Keratinocyte (primary cell): ENCODE measurements at regions not wholly inside any gene's neighbourhood (a gene's known extent, or its start where the extent isn't known, plus 50 kb on each side); places are given as distances from the start of the nearest gene placed in this dataset.

Source experiments
- DNase-seq: peaks from one replicate; pipeline ENCODE4 v3.0.0-alpha.2; 2011; ENCODE audit warnings: low read depth, missing footprints, low spot score
- FAIRE-seq: peaks from 2 replicates; lab custom pipeline; 2011; peaks lifted over from hg19 to GRCh38; lab: Jason Lieb, UNC
- H2AFZ ChIP-seq: 2 replicates; pipeline ENCODE4 v1.6.0; 2012; ENCODE audit warnings: low read length, control low read depth, inconsistent platforms; ENCODE audit not compliant: control insufficient read depth
- H3K27ac ChIP-seq: 2 replicates; pipeline ENCODE4 v1.5.1; 2011; ENCODE audit warnings: low read length; ENCODE audit not compliant: control insufficient read depth, insufficient read depth
- H3K27me3 ChIP-seq: 3 replicates; pipeline ENCODE4 v1.6.0; 2011; ENCODE audit warnings: low read length; ENCODE audit not compliant: control insufficient read depth, insufficient read depth; ENCODE audit errors: extremely low read depth
- H3K36me3 ChIP-seq, 2 experiments: 2 replicates in 1 of 2; 3 replicates in 1 of 2; pipeline ENCODE4 v1.5.1; 2011; ENCODE audit warnings: low read length in 2 of 2, mild to moderate bottlenecking in 1 of 2; ENCODE audit not compliant: control insufficient read depth in 2 of 2, insufficient read depth in 2 of 2; ENCODE audit errors: extremely low read depth in 1 of 2
- H3K4me1 ChIP-seq: 3 replicates; pipeline ENCODE4 v1.5.1; 2011; ENCODE audit warnings: low read length; ENCODE audit not compliant: control insufficient read depth, insufficient read depth; ENCODE audit errors: extremely low read depth
- H3K4me2 ChIP-seq: 3 replicates; pipeline ENCODE4 v1.6.0; 2011; ENCODE audit warnings: low read depth, low read length; ENCODE audit not compliant: control insufficient read depth, insufficient read depth; ENCODE audit errors: extremely low read depth
- H3K4me3 ChIP-seq, 3 experiments: fragments of 200-600 bp in 1 of 3; sonication (generic) in 1 of 3; 2 replicates in 2 of 3; 3 replicates in 1 of 3; pipeline ENCODE4 v1.5.1; 2011 to 2016; ENCODE audit warnings: low read length in 3 of 3, mild to moderate bottlenecking in 3 of 3, control low read depth in 2 of 3, inconsistent platforms in 1 of 3, low read depth in 1 of 3, mixed read lengths in 1 of 3, mixed run types in 1 of 3, moderate library complexity in 1 of 3; ENCODE audit not compliant: control insufficient read depth in 2 of 3, insufficient read depth in 2 of 3; ENCODE audit errors: extremely low read depth in 1 of 3
- H3K79me2 ChIP-seq: 2 replicates; pipeline ENCODE4 v1.6.0; 2012; ENCODE audit warnings: low read length; ENCODE audit not compliant: control insufficient read depth, insufficient read depth
- H3K9ac ChIP-seq: 3 replicates; pipeline ENCODE4 v1.6.0; 2011; ENCODE audit warnings: low read length; ENCODE audit not compliant: control insufficient read depth, insufficient read depth; ENCODE audit errors: extremely low read depth
- H3K9me1 ChIP-seq: 3 replicates; pipeline ENCODE4 v1.6.0; 2011; ENCODE audit warnings: low read length; ENCODE audit not compliant: control insufficient read depth, insufficient read depth; ENCODE audit errors: extremely low read depth
- H3K9me3 ChIP-seq: 2 replicates; pipeline ENCODE4 v1.5.1; 2012; ENCODE audit warnings: low read depth, low read length; ENCODE audit not compliant: control insufficient read depth
- H4K20me1 ChIP-seq: 3 replicates; pipeline ENCODE4 v1.6.0; 2011; ENCODE audit warnings: low read length; ENCODE audit not compliant: control insufficient read depth, insufficient read depth; ENCODE audit errors: extremely low read depth
- CTCF ChIP-seq, 3 experiments: IDR thresholded peaks in 1 of 3; conservative IDR thresholded peaks in 1 of 3; optimal IDR thresholded peaks in 1 of 3; 2 replicates in 2 of 3; 3 replicates in 1 of 3; pipeline versions ENCODE3 to v1.5.1; 2011; ENCODE audit warnings: low read length in 3 of 3, mild to moderate bottlenecking in 3 of 3, moderate library complexity in 2 of 3, control low read depth in 1 of 3, inconsistent platforms in 1 of 3; ENCODE audit not compliant: insufficient read depth in 2 of 3; ENCODE audit errors: extremely low read depth in 1 of 3
- EZH2 ChIP-seq: IDR thresholded peaks from one replicate; pipeline ENCODE4 v1.6.1; 2012; ENCODE audit warnings: inconsistent platforms, mild to moderate bottlenecking, low read length, moderate library complexity
- dilution Hi-C: fragments of 300-500 bp; cut with MboI; formaldehyde crosslinking; loops from one replicate; pipeline ENCODE4 v1.7.0; 2020; ENCODE audit warnings: low sequenced_read_pairs; ENCODE audit not compliant: extremely low pct_ligation_motif_present

- H3K27me3 ChIP-seq, result no peaks in the 10 kb centered on the region
- H3K27ac ChIP-seq, result no peak overlapping the region
- no peak for FAIRE-seq
- dilution Hi-C loops, result no loop called here
- no peak overlapping the region for H3K4me3 ChIP-seq
- no peak for DNase-seq
- H3K4me2 ChIP-seq, result no peak overlapping the region
- no peak overlapping the region for H3K9ac ChIP-seq
- no peaks in the 10 kb centered on the region for H3K79me2 ChIP-seq
- H4K20me1 ChIP-seq, result no peaks in the 10 kb centered on the region
- TF ChIP-seq CTCF (optimal IDR thresholded peaks at IDR 0.05 in 1 of 3, IDR thresholded peaks at IDR 0.05 in 1 of 3, conservative IDR thresholded peaks at IDR 0.05 in 1 of 3; ENCODE audit: extremely low read depth in 1 of 3, insufficient read depth in 2 of 3, low read length in 3 of 3), result no peak
- TF ChIP-seq EZH2, result no peak
- no peaks in the 10 kb centered on the region for H3K9me3 ChIP-seq
- H3K4me1 ChIP-seq, result no peaks in the 10 kb centered on the region
- H3K9me1 ChIP-seq, result no peaks in the 10 kb centered on the region
- no peak overlapping the region for H2AFZ ChIP-seq
- H3K36me3 ChIP-seq, result no peaks in the 10 kb centered on the region
Measured at GRCh38 chr2:16413285-16413684, 252.3 kb downstream of the CYRIA start.

GRCh38 chr2:16412321-16413030 is 253.2 kb downstream of the CYRIA start:
- Histone ChIP-seq H3K36me3 (no peaks in the 10 kb centered on the region), H3K4me2 (no peak overlapping the region), H3K9me3 (no peaks in the 10 kb centered on the region), H3K9me1 (no peaks in the 10 kb centered on the region), H2AFZ (no peak overlapping the region), H3K4me1 (no peaks in the 10 kb centered on the region), H3K27ac (no peak overlapping the region), H3K4me3 (no peak overlapping the region), H3K27me3 (no peaks in the 10 kb centered on the region), H4K20me1 (no peaks in the 10 kb centered on the region), H3K9ac (no peak overlapping the region), H3K79me2 (no peaks in the 10 kb centered on the region)
- FAIRE-seq (no peak), DNase-seq (no peak)
- dilution Hi-C loops, result no loop called here
- TF ChIP-seq CTCF (optimal IDR thresholded peaks at IDR 0.05 in 1 of 3, IDR thresholded peaks at IDR 0.05 in 1 of 3, conservative IDR thresholded peaks at IDR 0.05 in 1 of 3; ENCODE audit: extremely low read depth in 1 of 3, insufficient read depth in 2 of 3, low read length in 3 of 3) (no peak), EZH2 (no peak)
